SK-N-SH (cell line): ENCODE measurements at regions not wholly inside any gene's neighbourhood (a gene's known extent, or its start where the extent isn't known, plus 50 kb on each side); places are given as distances from the start of the nearest gene placed in this dataset.

Experiments
- CTCF ChIA-PET: fragments of 300-600, 350-600 bp; formaldehyde crosslinking; extraction: SDS; loops from one replicate; lab custom pipeline; 2021; lab: Yijun Ruan, JAX
- POLR2A ChIA-PET: fragments of 350-600 bp; sonication (Branson Sonifier 250); formaldehyde crosslinking; extraction: SDS; loops from one replicate; lab custom pipeline; 2020; ENCODE audit warnings: antibody characterized with exemption, inconsistent platforms; lab: Yijun Ruan, JAX
- DNase-seq: peaks from one replicate; pipeline ENCODE4 v3.0.0; 2012
- H2AFZ ChIP-seq: fragments of 200-600 bp; sonication (generic); 2 replicates; pipeline ENCODE4 v1.8.1; 2016; ENCODE audit warnings: antibody characterized with exemption, mild to moderate bottlenecking, low read depth
- H3F3A ChIP-seq: fragments of 200-600 bp; sonication (generic); replicated peaks from 2 replicates; pipeline ENCODE3; 2016; ENCODE audit warnings: antibody characterized with exemption, mild to moderate bottlenecking; ENCODE audit not compliant: insufficient read depth
- H3K27ac ChIP-seq, 2 experiments: fragments of 200-500 bp in 1 of 2; fragments of 200-600 bp in 1 of 2; sonication (Bioruptor generic) in 1 of 2; sonication (generic), shearing (Covaris generic) in 1 of 2; 2 replicates each; pipeline versions ENCODE4 v1.5.1 to v1.6.1; 2014 to 2016; ENCODE audit warnings: low read depth in 2 of 2, inconsistent platforms in 1 of 2, low read length in 1 of 2, mild to moderate bottlenecking in 1 of 2, mixed read lengths in 1 of 2
- H3K27me3 ChIP-seq: fragments of 200-600 bp; sonication (generic), shearing (Covaris generic); 2 replicates; pipeline ENCODE4 v1.6.1; 2016; ENCODE audit warnings: mixed run types; ENCODE audit not compliant: insufficient read depth
- H3K36me3 ChIP-seq, 2 experiments: fragments of 200-500 bp in 1 of 2; fragments of 200-600 bp in 1 of 2; sonication (Bioruptor generic) in 1 of 2; sonication (generic) in 1 of 2; replicated peaks in 1 of 2; 2 replicates each; pipeline versions ENCODE3 to v1.5.1; 2014 to 2016; ENCODE audit warnings: low read length in 1 of 2, mild to moderate bottlenecking in 1 of 2; ENCODE audit not compliant: insufficient read depth in 2 of 2, control insufficient read depth in 1 of 2
- H3K4me1 ChIP-seq, 2 experiments: fragments of 200-500 bp in 1 of 2; fragments of 200-600 bp in 1 of 2; sonication (Bioruptor generic) in 1 of 2; sonication (generic), shearing (Covaris generic) in 1 of 2; 2 replicates each; pipeline versions ENCODE4 v1.5.1 to v1.6.1; 2014 to 2016; ENCODE audit warnings: low read depth in 1 of 2, low read length in 1 of 2, mixed run types in 1 of 2; ENCODE audit not compliant: insufficient read depth in 2 of 2, control insufficient read depth in 1 of 2
- H3K4me2 ChIP-seq: fragments of 200-600 bp; sonication (generic), shearing (Covaris generic); 2 replicates; pipeline ENCODE4 v1.6.1; 2017; ENCODE audit warnings: mixed run types
- H3K4me3 ChIP-seq, 2 experiments: fragments of 200-500 bp in 1 of 2; fragments of 200-600 bp in 1 of 2; sonication (Bioruptor generic) in 1 of 2; sonication (generic), shearing (Covaris generic) in 1 of 2; 2 replicates each; pipeline versions ENCODE4 v1.5.1 to v1.8.1; 2014 to 2016; ENCODE audit warnings: low read depth in 2 of 2, inconsistent platforms in 1 of 2, low read length in 1 of 2, mild to moderate bottlenecking in 1 of 2, mixed read lengths in 1 of 2, moderate library complexity in 1 of 2
- H3K79me2 ChIP-seq: fragments of 200-600 bp; sonication (generic); 2 replicates; pipeline ENCODE4 v1.8.1; 2017; ENCODE audit warnings: mild to moderate bottlenecking; ENCODE audit not compliant: insufficient read depth
- H3K9ac ChIP-seq: fragments of 200-600 bp; sonication (generic); 2 replicates; pipeline ENCODE4 v1.6.1; 2017; ENCODE audit warnings: mixed run types
- H3K9me2 ChIP-seq: fragments of 200-600 bp; sonication (generic); 2 replicates; pipeline ENCODE4 v1.6.1; 2017; ENCODE audit warnings: mixed run types
- H3K9me3 ChIP-seq: fragments of 200-600 bp; sonication (generic); 2 replicates; pipeline ENCODE4 v1.6.1; 2017; ENCODE audit warnings: mixed run types, mild to moderate bottlenecking, moderate library complexity
- H4K20me1 ChIP-seq: fragments of 200-600 bp; sonication (generic); 2 replicates; pipeline ENCODE4 v1.6.1; 2017; ENCODE audit warnings: mild to moderate bottlenecking, mixed run types; ENCODE audit not compliant: insufficient read depth
- CHD2 ChIP-seq: fragments of 150-350 bp; IDR thresholded peaks from 2 replicates; pipeline ENCODE4 v1.6.1; 2018; ENCODE audit warnings: low read length; ENCODE audit not compliant: partially characterized antibody
- ELF1 ChIP-seq: IDR thresholded peaks from 2 replicates; pipeline ENCODE4 v1.4.0; 2012
- GABPA ChIP-seq: IDR thresholded peaks from 2 replicates; pipeline ENCODE4 v1.4.0; 2012; ENCODE audit warnings: low read depth, mild to moderate bottlenecking
- GATA2 ChIP-seq: sonication (generic); formaldehyde crosslinking; IDR thresholded peaks from 2 replicates; pipeline ENCODE4 v1.5.0; 2020; ENCODE audit warnings: mild to moderate bottlenecking, missing genetic modification reagents
- MAX ChIP-seq: IDR thresholded peaks from 2 replicates; pipeline ENCODE4 v1.4.0; 2012; ENCODE audit warnings: low read depth
- POLR2AphosphoS5 ChIP-seq: IDR thresholded peaks from 2 replicates; pipeline ENCODE4 v1.6.1; 2012; ENCODE audit warnings: low read depth, low read length
- RAD21 ChIP-seq: IDR thresholded peaks from 2 replicates; pipeline ENCODE4 v1.6.1; 2012; ENCODE audit warnings: mild to moderate bottlenecking, low read length
- RCOR1 ChIP-seq: fragments of 150-350 bp; IDR thresholded peaks from 2 replicates; pipeline ENCODE4 v1.6.1; 2017; ENCODE audit warnings: antibody characterized with exemption, low read length
- REST ChIP-seq: IDR thresholded peaks from 2 replicates; pipeline ENCODE4 v1.6.1; 2012; ENCODE audit warnings: mild to moderate bottlenecking, low read depth, low read length, moderate library complexity
- SMC3 ChIP-seq: IDR thresholded peaks from 2 replicates; pipeline ENCODE4 v1.6.1; 2012; ENCODE audit warnings: low read depth, low read length, improper control_type of control experiment
- USF1 ChIP-seq: IDR thresholded peaks from 2 replicates; pipeline ENCODE4 v1.4.0; 2012; ENCODE audit warnings: low read depth, borderline replicate concordance
- YY1 ChIP-seq: IDR thresholded peaks from 2 replicates; pipeline ENCODE4 v1.4.0; 2012; ENCODE audit warnings: low read depth, mild to moderate bottlenecking
- ZBTB33 ChIP-seq: IDR thresholded peaks from 2 replicates; pipeline ENCODE4 v1.4.0; 2012; ENCODE audit warnings: low read depth, borderline replicate concordance
- WGBS: methylation state at CpG from one replicate; pipeline ENCODE4 v1.1.6; 2017; ENCODE audit warnings: low lambda C conversion rate; 5-methylcytosine and 5-hydroxymethylcytosine counted together
- TF ChIP-seq, protein P1 (sequence below): IDR thresholded peaks from 2 replicates; pipeline ENCODE4; 2012

GRCh38 chr21:32167513-32167912, 111.3 kb downstream of the MIS18A start:
- no peaks in the 10 kb centered on the region for H3K9me3 ChIP-seq
- no peak for TF ChIP-seq USF1
- TF ChIP-seq SMC3, result no peak
- no peak overlapping the region for H3K4me3 ChIP-seq
- H4K20me1 ChIP-seq, result no peaks in the 10 kb centered on the region
- no peak overlapping the region for H3K4me2 ChIP-seq
- H3K27me3 ChIP-seq, result no peaks in the 10 kb centered on the region
- CTCF ChIA-PET, result interaction anchor here (1.5 kb wide), 1 partner anchor 91 kb away, joined by 4 read pairs; no protein-coding TSS in a partner anchor
- H3K79me2 ChIP-seq, result no peaks in the 10 kb centered on the region
- H2AFZ ChIP-seq, result no peak overlapping the region
- DNase-seq, result no peak
- no peak overlapping the region for H3K27ac ChIP-seq
- no peaks in the 10 kb centered on the region for H3F3A ChIP-seq
- H3K9ac ChIP-seq, result no peak overlapping the region
- H3K9me2 ChIP-seq, result no peaks in the 10 kb centered on the region
- POLR2A ChIA-PET, result no interaction called here
- H3K36me3 ChIP-seq, result no peaks in the 10 kb centered on the region
- H3K4me1 ChIP-seq, result no peaks in the 10 kb centered on the region; a peak in 1 of 4 replicates

- no peak for TF ChIP-seq POLR2AphosphoS5
- peak; percentile 16; the same call in 1 of the 2 replicates for TF ChIP-seq RAD21
- TF ChIP-seq, all 33 proteins: peak for 1
- Histone ChIP-seq H3K27ac (no peak overlapping the region), H3K4me2 (no peak overlapping the region), H3K4me1 (no peaks in the 10 kb centered on the region; a peak in 1 of 4 replicates), H3K9me3 (no peaks in the 10 kb centered on the region), H2AFZ (no peak overlapping the region), H3K9me2 (no peaks in the 10 kb centered on the region), H3K79me2 (no peaks in the 10 kb centered on the region), H3K9ac (no peak overlapping the region), H3K27me3 (no peaks in the 10 kb centered on the region; the same call in 1 of the 2 replicates), H3K4me3 (no peak overlapping the region), H4K20me1 (no peaks in the 10 kb centered on the region), H3K36me3 (no peaks in the 10 kb centered on the region), H3F3A (no peaks in the 10 kb centered on the region)
- DNase-seq, result no peak
- POLR2A ChIA-PET, result no interaction called here
- CTCF ChIA-PET, result interaction anchor here (1.0 kb wide), 1 partner anchor 9 kb away, joined by 4 read pairs; no protein-coding TSS in a partner anchor
- WGBS, result 17% methylated on average over 2 of the region's 2 CpGs
Observed at GRCh38 chr21:32163386-32163785, 115.5 kb downstream of the MIS18A start.

- WGBS, result 53% methylated on average over 6 of the region's 6 CpGs
- Histone ChIP-seq H3K79me2 (no peaks in the 10 kb centered on the region), H3K9ac (no peak overlapping the region), H3F3A (no peaks in the 10 kb centered on the region), H3K27me3 (no peaks in the 10 kb centered on the region; the same call in 1 of the 2 replicates), H4K20me1 (no peaks in the 10 kb centered on the region), H3K9me3 (no peaks in the 10 kb centered on the region), H3K9me2 (no peaks in the 10 kb centered on the region), H3K36me3 (no peaks in the 10 kb centered on the region), H3K4me2 (no peak overlapping the region), H3K4me3 (no peak overlapping the region), H3K4me1 (no peaks in the 10 kb centered on the region; a peak in 1 of 4 replicates), H3K27ac (no peak overlapping the region; a peak in 1 of 4 replicates), H2AFZ (no peak overlapping the region)
- ChIA-PET POLR2A (no interaction called here), CTCF (no interaction called here)
- DNase-seq, result no peak
- TF ChIP-seq CHD2, result no peak
- no peak for TF ChIP-seq YY1
- no peak for TF ChIP-seq REST
- no peak for TF ChIP-seq SMC3
- TF ChIP-seq GABPA, result no peak
- no peak for TF ChIP-seq RAD21
- no peak for TF ChIP-seq ELF1
- TF ChIP-seq RCOR1, result no peak
- TF ChIP-seq ZBTB33, result no peak
- TF ChIP-seq, protein P1, sequence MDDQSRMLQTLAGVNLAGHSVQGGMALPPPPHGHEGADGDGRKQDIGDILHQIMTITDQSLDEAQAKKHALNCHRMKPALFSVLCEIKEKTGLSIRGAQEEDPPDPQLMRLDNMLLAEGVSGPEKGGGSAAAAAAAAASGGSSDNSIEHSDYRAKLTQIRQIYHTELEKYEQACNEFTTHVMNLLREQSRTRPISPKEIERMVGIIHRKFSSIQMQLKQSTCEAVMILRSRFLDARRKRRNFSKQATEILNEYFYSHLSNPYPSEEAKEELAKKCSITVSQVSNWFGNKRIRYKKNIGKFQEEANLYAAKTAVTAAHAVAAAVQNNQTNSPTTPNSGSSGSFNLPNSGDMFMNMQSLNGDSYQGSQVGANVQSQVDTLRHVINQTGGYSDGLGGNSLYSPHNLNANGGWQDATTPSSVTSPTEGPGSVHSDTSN, result no peak
- TF ChIP-seq GATA2 (CRISPR knock-in tag), result no peak
- no peak for TF ChIP-seq MAX
Observed at GRCh38 chr21:32162727-32163320, 116.0 kb downstream of the MIS18A start.
